Activated CD8-positive, alpha-beta memory T cell treated with anti-CD3 and anti-CD28 coated beads for 48 hours (primary cell): ENCODE measurements at regions not wholly inside any gene's neighbourhood (a gene's known extent, or its start where the extent isn't known, plus 50 kb on each side); places are given as distances from the start of the nearest gene placed in this dataset.
"Not testable (repeated sequence)": the region's sequence is repeated elsewhere in the genome, so short reads cannot be mapped to it uniquely, and the experiment has no call there.

Experiments
- DNase-seq, 3 experiments: peaks; one replicate each; pipeline ENCODE4 v3.0.0-alpha.2; 2020; ENCODE audit warnings: low read depth in 2 of 3, low spot score in 2 of 3

DNA sequence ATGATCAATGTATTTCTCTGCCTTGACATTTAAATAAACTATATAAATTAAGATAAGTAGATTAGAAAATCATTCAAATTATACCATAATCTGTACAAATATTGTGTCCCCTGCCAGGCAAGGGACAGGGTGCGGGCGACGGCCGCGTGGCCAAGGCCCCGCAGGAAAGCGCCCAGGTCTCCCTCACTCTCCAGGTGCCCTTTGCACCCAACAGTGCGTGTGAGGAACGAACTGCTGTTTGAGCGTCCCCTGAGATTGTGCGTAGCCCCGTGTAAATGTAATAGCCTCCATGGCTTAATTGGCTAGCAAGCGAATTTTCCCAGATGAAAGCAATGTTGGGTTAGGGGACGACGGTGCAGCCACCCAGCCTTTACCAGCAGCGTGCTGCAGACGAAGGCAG is 161.4 kb downstream of the SYT15 start:
- DNase-seq = not testable (repeated sequence)

DNA sequence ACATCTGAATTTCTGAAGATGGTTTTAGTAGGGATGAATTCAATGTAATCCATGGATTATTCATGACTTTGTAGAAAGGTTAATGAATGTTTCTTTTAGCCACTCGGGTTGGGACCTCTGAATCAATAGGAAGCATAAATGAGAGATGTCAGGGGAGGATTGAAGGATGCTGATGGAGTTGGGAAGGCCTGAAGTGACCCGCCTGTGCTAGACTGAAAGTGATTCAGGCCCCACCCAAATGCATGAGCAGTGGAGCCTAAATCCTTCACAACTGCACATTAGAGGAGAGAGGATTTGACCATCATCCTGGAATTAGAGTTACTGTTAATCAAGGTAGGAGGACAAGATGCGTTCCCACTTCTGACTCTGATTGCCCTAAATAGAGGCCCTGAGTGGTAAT is 162.2 kb upstream of the PTPN20 start:
- not testable (repeated sequence) for DNase-seq

DNA sequence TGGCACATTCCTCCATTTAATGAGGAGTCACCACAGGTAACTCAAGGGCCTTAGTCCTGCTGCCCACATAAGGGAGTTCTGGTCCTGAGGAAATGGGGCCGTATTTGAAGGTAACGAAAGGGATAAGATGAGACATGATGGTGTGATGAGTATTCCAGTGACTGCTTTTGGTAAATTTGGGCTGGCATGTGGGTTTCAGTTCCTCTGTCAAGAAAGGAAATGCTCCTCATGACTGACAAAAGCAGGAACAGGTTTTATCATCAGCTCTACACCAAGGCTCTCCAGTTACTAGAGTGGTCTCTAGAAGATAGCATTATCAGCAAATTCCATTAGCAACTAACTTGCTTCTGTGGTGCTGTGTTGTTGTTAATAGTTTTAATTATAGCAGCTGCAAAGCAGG is 161.8 kb upstream of the PTPN20 start:
- DNase-seq = not testable (repeated sequence)

DNA sequence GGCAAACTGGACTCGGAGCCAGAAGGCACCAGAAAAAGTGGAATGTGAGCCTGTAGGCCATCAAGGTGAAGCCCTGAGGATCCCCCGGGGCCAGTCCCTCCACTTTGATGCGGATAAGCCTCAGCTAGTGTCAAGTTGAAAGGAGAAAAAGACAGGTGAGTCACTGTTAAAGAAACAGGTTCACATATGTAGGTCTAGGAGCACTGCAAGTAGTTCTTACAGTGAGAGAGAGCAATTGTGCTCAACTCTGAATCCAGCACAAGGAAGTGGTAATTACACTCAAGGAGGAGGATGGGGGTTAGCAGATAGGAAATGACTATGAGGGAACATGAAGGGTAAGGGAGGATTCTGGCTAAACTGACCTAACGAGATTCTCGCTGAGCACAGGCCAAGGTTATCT is 157.5 kb upstream of the PTPN20 start:
- not testable (repeated sequence) for DNase-seq

DNA sequence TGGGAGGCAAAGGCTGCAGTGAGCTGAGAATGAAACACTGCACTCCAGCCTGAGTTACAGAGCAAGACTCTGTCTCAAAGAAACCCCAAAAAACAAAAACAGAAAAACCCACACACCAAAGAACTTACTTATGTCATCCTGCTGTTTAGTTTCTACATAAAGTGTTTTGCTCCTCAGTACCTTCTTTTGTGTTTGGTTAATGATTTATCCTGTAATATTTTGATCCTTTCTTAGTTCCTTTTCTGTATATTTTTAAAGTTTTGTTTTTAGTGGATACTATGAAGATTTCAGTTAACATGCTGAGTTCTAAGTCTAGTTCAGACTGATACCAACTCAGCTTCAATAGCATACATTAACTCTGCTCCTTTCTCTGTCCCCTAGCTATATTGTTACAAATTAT is 149.8 kb upstream of the PTPN20 start:
- not testable (repeated sequence) for DNase-seq

DNA sequence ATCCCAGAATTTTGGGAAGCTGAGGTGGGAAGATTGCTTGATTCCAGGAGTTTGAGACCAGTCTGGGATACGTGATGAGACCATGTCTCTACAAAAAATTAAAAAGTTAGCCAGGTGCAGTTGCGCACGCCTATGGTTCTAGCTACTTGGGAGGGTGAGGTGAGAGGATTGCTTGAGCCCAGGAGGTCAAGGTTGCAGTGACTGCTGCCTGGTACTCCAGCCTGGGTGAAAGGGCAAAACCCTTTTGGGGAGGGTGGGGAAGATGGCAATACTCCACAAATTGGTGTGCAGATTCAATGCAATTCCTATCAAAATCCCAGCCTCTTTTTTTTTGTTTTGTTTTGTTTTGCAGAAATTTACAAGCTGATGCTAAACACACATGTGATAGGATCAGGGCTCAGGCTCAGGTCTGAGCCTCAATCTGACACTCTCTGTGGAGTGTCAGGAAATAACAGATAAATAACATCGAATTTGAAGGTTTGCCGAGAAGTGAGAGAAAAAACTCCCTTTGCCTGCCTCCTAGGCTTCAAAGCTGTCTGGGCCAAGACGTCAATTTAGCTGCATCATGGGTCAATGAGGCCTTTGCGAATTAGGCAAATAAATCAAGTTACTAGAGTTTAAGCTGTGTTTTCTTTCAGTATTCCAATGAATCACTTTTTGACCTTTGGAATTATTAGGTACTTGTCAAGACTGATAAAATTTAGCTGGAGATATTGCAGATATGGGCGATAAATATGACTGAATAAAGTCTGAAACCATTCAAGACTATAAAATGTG is 142.5 kb upstream of the PTPN20 start:
- not testable (repeated sequence) for DNase-seq

DNA sequence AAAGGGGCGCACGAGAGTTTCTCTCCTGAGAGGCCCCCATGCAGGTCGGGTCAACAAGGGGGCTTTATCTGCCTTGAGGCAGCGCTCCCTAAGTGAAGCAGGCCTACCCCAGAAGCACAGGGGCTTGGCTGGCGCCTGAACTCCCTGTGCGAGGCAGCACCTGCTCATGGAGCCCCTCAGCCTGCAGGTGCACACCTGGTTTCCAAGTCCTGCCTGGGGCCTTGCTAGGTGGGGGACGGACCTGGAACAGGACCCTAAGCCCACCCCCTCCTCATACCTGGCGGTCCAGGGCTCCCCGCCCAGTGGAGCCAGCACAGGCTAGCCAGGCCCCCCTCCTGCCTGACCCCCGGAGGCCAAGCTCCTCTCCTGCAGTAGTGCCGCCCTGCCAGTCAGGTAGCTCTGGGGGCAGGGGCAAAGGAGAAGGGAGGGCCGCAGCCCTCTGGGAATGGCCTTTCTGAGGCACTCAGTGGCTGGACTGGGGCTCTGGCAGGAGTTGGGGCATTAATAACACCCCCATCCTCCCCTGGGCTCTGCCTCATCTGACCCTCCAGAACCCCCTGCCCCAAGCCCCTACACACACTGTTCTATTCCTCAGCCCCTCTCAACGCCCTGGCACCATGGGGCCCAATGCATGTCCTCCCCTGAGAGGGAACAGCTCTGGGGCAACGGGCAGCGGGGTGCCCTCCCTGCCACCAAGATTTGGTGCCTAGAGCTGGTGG is 137.9 kb upstream of the PTPN20 start:
- not testable (repeated sequence) for DNase-seq

DNA sequence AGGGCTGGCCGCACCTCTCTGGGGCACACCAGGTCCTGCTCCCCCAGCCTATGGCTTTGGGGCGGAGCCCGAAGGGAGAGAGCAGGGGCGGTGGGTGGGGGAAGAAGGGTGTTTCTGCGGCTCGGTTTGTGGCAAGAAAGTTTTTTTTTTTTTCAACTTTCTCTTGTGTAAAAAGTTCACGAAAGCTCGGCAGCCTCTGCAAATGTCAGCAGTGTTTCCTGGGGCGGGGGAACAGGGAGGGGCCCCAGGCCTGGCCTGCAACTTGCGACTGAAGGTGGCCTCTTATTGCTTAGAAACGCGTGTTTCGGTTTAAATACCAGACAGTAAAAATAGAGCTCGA is 137.4 kb upstream of the PTPN20 start:
- DNase-seq = not testable (repeated sequence)

DNA sequence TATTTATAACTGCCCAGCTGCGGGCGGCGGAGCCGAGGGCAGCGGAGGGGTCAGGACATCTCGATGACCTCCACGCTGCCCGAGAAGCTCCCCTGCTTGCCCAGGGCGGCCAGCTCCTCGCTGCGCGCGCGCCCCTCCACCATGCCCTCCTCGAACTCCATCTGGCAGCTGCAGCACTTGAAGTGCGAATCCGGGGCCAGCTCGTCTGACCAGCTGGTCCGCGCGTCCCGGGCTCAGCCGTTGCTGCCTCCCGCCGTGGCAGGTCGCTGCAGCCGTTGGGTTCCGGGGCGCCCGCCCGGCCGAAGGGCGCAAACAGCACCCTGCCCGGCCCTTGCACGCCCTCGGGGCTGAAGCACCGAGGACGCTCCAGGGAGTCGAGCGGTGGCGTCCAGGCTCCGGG is 136.9 kb upstream of the PTPN20 start:
- DNase-seq = not testable (repeated sequence)

DNA sequence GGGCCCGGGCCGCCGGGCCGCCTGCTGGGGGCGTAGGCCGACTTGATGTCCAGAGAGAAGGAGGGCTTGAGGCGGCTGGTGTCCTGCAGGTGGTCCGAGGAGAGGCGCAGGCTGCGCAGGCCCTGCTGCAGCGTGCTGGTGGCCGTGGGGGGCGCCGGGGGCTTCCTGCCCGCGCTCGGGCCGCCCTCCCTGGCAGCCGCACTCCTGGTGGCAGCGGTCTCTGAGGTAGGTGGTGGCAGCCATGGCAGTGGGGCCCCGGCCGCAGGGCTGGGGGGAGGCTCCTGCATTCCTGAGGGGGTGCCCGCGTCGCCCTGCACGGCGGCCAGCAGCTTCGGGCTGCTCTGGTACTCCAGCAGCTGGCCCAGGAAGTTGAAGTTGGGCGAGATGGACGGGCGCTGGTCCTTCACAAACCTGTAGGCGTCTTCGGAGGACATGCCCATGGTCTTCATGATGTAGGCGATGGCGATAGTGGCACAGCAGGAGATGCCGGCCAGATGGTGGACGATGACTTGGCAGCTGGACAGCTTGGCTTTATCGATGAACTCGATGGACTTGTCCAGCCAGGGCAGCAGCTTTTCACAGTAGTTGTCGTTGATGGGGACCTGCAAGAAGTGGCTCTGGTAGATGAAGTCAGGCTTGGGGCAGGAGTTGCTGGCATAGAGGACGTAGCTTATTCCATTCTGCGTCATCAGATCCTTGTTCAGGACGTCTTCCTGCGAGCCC is 136.1 kb upstream of the PTPN20 start:
- DNase-seq = not testable (repeated sequence)

DNA sequence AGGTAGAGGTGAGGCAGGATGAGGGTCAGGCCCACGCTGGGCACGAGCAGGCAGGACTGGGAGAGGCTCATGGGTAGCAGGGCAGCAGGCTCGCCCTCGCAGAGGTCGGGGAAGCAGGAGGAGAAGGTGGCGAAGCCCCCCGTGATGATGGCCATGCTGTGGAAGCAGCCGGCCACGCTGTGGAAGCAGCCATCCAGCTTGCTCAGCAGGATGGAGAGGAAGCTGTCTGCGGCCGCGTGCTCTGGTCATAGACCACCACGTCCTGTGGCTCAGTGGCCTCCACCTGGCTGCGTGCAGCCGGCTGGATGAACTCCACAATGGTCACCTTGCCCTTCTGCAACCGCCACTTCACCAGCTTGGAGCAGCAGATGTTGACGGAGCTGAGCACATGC is 135.6 kb upstream of the PTPN20 start:
- not testable (repeated sequence) for DNase-seq

DNA sequence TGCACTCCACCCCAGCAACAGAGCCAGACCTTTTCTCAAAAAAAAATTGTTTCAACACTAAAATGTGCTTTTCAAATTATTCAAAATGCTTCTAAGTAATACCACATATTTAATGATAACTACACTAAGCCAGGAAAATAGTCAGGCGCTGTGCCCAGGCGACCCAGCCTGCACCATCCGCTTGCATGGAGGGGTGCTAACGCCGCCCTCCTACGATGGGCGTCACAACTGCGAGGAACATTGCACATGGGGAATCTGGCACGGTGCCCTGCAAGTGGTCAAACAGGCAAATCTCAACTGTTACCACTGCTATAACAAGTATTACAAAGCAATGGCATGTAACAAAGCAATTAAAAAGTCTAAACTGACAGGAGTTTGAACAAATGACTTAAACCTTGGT is 131.7 kb upstream of the PTPN20 start:
- not testable (repeated sequence) for DNase-seq

DNA sequence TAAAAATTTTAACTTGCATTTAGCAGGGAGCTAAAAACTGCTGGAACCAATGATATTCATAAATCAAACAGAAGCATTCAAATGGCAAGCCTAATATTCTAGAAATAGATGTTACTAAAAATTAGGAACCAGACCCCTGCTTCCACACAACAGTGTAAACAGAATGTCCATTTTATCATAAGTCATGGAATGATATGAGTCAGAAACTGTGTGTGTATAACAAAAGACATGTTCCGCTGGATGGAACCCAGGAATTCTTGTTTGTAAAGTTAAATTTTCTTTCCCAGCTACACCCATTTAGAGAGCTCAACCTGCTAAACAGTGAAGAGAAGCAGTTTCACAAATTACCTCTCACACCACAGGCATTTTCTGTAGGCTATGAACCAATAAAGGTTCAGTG is 131.1 kb upstream of the PTPN20 start:
- DNase-seq = not testable (repeated sequence)

DNA sequence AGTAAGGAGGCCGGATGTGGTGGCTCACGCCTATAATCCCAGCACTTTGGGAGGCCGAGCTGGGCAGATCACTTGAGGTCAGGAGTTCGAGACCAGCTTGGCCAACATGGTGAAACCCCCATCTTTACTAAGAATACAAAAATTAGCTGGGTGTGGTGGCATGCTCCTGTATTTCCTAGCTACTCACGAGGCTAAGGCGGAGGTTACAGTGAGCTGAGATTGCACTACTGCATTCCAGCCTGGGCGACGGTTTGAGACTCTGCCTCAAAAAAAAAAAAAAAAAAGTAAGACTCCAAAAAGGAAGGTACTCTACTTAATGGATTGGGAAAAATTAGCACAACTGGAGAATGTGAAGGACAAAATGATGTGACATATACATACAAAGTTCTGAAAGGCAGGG is 130.2 kb upstream of the PTPN20 start:
- not testable (repeated sequence) for DNase-seq

DNA sequence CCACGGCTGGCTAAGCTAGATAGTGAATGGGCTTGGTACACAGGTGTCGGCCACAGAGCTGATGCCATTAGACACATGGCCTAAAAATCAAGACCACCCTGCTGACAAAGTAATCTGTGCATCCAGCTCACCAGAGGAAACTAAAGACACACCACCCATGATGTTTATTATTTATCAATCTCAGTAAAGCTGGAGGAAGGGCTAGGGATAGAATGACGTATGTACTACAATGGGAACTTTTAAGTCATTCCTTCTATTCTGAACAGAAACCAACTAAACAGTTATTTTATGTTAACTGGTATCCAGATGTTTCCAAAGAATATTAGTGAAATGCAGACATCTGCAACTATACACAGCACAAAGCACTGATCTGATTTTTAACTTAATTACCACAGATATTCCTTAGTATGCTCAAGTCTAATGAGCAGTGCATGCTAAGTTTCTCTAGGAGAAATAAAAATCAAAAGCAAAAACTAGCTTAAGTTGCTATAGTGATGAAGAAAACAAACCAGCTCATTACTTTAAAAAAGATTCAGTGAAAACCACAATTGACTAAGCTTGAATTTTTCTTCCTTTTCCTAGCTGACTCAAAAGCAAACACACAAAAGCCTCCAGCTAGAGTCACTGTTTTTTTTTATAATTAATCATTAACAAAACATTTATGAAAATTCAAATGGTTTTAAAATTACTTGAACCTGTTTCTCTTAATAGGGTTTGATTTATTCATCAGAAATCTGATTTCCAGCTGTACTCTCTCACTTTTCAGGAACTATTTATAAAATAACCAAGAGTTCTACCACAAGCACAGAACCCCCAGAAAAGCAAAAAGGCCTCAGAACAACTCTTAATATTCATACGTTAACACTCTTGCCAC is 129.0 kb upstream of the PTPN20 start:
- DNase-seq = not testable (repeated sequence)

DNA sequence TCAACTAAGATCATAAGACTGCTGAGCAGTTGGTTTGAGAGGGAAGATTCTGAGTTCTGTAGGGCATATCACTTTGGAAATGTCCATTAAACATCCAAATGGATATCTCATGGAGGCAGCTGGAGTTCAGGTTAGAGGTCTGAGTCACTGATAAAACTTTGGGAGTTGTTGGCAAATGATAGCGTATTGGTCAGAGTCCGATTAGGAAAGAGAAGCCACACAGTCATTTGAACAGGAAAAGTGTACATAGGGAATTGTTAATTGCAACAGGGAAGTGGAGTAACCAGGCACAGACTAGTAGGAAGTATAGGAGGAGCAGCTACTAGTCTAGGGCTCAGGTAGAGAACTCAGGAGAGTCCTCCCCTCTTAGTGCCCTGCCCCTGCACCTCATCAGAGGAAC is 126.6 kb upstream of the PTPN20 start:
- DNase-seq = not testable (repeated sequence)

DNA sequence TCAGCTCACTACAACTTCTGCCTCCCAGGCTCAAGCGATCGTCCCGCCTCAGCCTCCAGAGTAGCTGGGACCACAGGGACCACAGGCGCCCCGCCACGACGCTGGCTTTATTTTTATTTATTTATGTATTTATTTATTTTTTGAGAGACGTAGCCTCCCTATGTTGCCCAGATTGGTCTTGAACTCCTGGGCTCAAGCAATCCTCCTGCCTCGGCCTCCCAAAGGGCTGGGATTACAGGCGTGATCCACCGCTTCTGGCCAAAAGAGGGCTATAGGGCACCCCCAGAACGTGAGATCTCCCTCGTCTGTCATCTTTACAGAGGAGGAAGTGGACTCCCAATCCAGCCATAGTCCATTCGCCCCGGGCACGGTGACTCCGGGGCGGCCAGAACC is 125.1 kb upstream of the PTPN20 start:
- DNase-seq = not testable (repeated sequence)

DNA sequence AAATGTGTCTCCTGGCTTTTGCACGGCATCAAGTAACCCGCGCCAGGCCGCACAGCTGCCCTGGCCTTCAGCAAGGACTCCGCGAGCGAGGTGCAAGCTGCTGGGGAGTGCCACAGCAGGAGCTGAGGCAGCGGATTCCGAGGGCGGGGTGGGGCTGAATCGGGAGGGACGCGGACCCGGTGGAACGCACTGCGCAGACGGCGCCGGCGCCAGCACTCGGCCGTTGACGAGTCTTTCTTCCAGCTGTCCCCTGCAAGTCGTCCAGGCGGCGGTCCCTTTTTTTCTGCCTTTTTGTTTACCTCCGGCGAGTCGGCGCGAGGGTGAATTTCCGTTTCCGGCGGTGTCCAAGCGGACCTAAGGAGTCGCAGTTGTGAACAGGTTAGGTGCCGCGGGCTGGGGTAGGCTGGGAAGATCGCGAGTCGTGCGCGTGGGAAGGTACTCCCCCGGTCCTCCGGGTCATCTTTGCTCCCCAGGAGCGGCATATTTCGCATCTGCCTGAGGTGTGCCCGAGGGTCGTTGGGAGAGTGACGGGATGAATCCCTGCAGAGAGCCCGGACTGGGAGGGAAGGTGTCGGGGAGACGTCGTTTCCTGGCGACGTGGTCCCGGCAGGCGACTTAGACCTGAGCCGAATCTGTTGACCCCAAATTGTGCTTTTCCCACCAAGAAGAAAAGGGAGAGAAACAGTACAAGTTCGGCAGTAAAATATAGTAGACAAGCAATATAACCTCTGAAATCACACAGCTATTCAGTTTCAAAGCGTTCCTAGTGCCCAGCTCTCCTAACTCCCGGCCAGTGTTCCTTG is 124.5 kb upstream of the PTPN20 start:
- DNase-seq = peak; percentile 40 to 55 (median 54)

DNA sequence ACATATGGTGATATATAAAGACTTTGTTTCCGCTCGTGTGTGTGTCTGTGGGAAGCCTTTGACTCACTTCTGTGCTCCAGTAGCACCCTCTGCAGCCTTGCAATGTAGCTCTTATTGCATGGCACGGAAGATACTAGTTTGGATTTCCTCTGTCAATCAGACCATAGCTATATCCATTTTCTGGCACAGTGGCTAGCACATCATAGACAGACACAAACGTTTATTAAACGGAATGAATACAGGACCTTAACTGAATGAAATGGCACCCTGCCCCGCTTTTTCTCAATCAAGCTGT is 124.0 kb upstream of the PTPN20 start:
- no peak for DNase-seq

DNA sequence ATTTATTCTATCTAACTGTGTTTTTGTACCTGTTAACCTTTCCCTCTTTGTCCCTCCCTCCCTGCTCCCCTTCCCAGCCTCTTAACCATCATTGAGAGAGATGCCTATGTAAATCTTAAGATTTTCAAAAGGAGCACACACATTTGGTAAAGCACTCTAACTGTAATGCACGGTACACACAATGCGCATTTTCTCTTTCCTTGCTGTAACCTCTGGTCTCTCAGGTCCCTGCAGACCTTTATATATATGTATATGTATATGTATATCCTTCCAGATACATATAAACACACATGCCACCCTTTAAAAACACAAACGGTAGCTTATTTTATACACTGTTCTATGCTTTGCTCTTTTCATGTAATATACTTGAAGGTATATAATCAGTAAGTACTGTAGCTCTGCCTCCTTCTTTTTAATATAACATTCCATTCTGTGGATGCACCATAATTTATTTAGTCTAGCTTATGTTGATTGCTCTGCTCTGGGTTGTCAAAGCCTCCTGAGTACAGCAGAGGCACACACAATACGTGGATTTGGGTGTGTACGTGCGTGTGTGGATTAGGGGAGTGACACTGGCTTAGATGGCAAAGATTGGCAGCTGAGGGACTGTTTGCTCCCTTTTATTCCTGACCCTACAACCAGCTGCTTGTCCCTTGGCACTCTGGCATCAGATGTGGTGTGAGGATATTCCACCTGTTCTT is 118.4 kb upstream of the PTPN20 start:
- not testable (repeated sequence) for DNase-seq
